ENCODE measurements at regions not wholly inside any gene's neighbourhood (a gene's known extent, or its start where the extent isn't known, plus 50 kb on each side); places are given as distances from the start of the nearest gene placed in this dataset.

GRCh38 chr6:25002326-25003091, 66.7 kb upstream of the RIPOR2 start:
- peaks cover 3% of the 10 kb centered on the region for H3K9me3 Mint-ChIP-seq (ENCODE audit: low read depth)
- DNase-seq (no peak), ATAC-seq (no peak)
- no peak overlapping the region for H3K4me3 Mint-ChIP-seq
- H3K27ac Mint-ChIP-seq, result no peak overlapping the region
- ChIA-PET POLR2A (no interaction called here), CTCF (interaction anchor here (0.6 to 2.1 kb wide), 2 partner anchors 11 to 146 kb away, joined by 3 to 13 read pairs; no protein-coding TSS in a partner anchor)
- peaks cover 2% of the 10 kb centered on the region for H3K36me3 Mint-ChIP-seq (ENCODE audit: low read depth)
- intact Hi-C loops (cut with DNase I, micrococcal nuclease), result no loop called here
- peaks cover 75% of the 10 kb centered on the region for H3K4me1 Mint-ChIP-seq
- no peaks in the 10 kb centered on the region for H3K27me3 Mint-ChIP-seq

GRCh38 chr6:25004357-25004756, 68.6 kb upstream of the RIPOR2 start:
- Mint-ChIP-seq H3K4me1 (peaks cover 75% of the 10 kb centered on the region), H3K4me3 (no peak overlapping the region), H3K27me3 (no peaks in the 10 kb centered on the region), H3K36me3 (ENCODE audit: low read depth) (peaks cover 2% of the 10 kb centered on the region), H3K9me3 (ENCODE audit: low read depth) (peaks cover 3% of the 10 kb centered on the region), H3K27ac (no peak overlapping the region)
- ATAC-seq, result no peak
- ChIA-PET CTCF (interaction anchor here (0.5 to 6.5 kb wide), 10 partner anchors 9 to 308 kb away, joined by 3 to 71 read pairs (median 4); partner anchors contain the start of gene RIPOR2), POLR2A (no interaction called here)
- DNase-seq, result no peak
- intact Hi-C loops (cut with DNase I, micrococcal nuclease), result no loop called here

- H3K36me3 Mint-ChIP-seq (ENCODE audit: low read depth), result peaks cover 4% of the 10 kb centered on the region
- POLR2A ChIA-PET, result no interaction called here
- intact Hi-C loops (cut with DNase I, micrococcal nuclease), result loop anchor here in 1 of 2 experiments (5.0 kb wide), 1 partner anchor 33 kb away; no protein-coding TSS in a partner anchor
Observed at GRCh38 chr6:25005010-25005409, 69.2 kb upstream of the RIPOR2 start.

GRCh38 chr6:25006075-25006474, 70.3 kb upstream of the RIPOR2 start:
- Mint-ChIP-seq H3K4me1 (peaks cover 79% of the 10 kb centered on the region), H3K27ac (peak overlapping the region; percentile 79), H3K36me3 (ENCODE audit: low read depth) (peaks cover 2% of the 10 kb centered on the region), H3K27me3 (no peaks in the 10 kb centered on the region), H3K9me3 (ENCODE audit: low read depth) (no peaks in the 10 kb centered on the region), H3K4me3 (peak overlapping the region; percentile 32)
- CTCF ChIA-PET, result interaction anchor here (0.6 to 6.5 kb wide), 14 partner anchors 13 to 150 kb away, joined by 3 to 71 read pairs (median 4); no protein-coding TSS in a partner anchor
- DNase-seq (no peak), ATAC-seq (no peak)
- intact Hi-C loops (cut with DNase I, micrococcal nuclease), result loop anchor here in 1 of 2 experiments (2.0 to 5.0 kb wide), 2 partner anchors 34 to 77 kb away; no protein-coding TSS in a partner anchor
- POLR2A ChIA-PET, result interaction anchor here (0.9 kb wide), 1 partner anchor 31 kb away, joined by 3 read pairs; no protein-coding TSS in a partner anchor

More at GRCh38 chr6:25005010-25005409, 69.2 kb upstream of the RIPOR2 start:
- Mint-ChIP-seq H3K4me3 (no peak overlapping the region), H3K4me1 (peaks cover 75% of the 10 kb centered on the region), H3K27me3 (no peaks in the 10 kb centered on the region), H3K9me3 (ENCODE audit: low read depth) (peaks cover 2% of the 10 kb centered on the region), H3K27ac (no peak overlapping the region)
- DNase-seq, result no peak
- no peak for ATAC-seq
- CTCF ChIA-PET, result interaction anchor here (0.5 to 6.5 kb wide), 13 partner anchors 9 to 149 kb away, joined by 3 to 71 read pairs (median 5); partner anchors contain the start of gene RIPOR2

GRCh38 chr6:25006565-25007001, 70.8 kb upstream of the RIPOR2 start:
- ATAC-seq (peak; percentile 58), DNase-seq (peak; percentile 62)
- Mint-ChIP-seq H3K36me3 (ENCODE audit: low read depth) (peaks cover 2% of the 10 kb centered on the region), H3K4me1 (peaks cover 83% of the 10 kb centered on the region), H3K27me3 (no peaks in the 10 kb centered on the region), H3K9me3 (ENCODE audit: low read depth) (no peaks in the 10 kb centered on the region), H3K4me3 (peak overlapping the region; percentile 32), H3K27ac (peak overlapping the region; percentile 79)
- ChIA-PET CTCF (interaction anchor here (0.6 to 6.5 kb wide), 14 partner anchors 13 to 184 kb away, joined by 3 to 71 read pairs (median 4); no protein-coding TSS in a partner anchor), POLR2A (interaction anchor here (0.9 kb wide), 1 partner anchor 32 kb away, joined by 3 read pairs; no protein-coding TSS in a partner anchor)
- intact Hi-C loops (cut with DNase I, micrococcal nuclease), result loop anchor here (1.0 to 5.0 kb wide), 6 partner anchors 20 to 81 kb away; no protein-coding TSS in a partner anchor

- H3K4me1 Mint-ChIP-seq, result peaks cover 87% of the 10 kb centered on the region
- peaks cover 2% of the 10 kb centered on the region for H3K36me3 Mint-ChIP-seq (ENCODE audit: low read depth)
- peak overlapping the region; percentile 89 for H3K27ac Mint-ChIP-seq
- ATAC-seq (peak; percentile 89), DNase-seq (peak; percentile 73)
- peak overlapping the region; percentile 32 for H3K4me3 Mint-ChIP-seq
- intact Hi-C loops (cut with DNase I, micrococcal nuclease), result loop anchor here (1.0 to 5.0 kb wide), 6 partner anchors 19 to 82 kb away; no protein-coding TSS in a partner anchor
- CTCF ChIA-PET, result interaction anchor here (0.6 to 6.5 kb wide), 11 partner anchors 12 to 185 kb away, joined by 3 to 71 read pairs (median 5); no protein-coding TSS in a partner anchor
- POLR2A ChIA-PET, result interaction anchor here (0.9 kb wide), 1 partner anchor 33 kb away, joined by 3 read pairs; no protein-coding TSS in a partner anchor
- H3K9me3 Mint-ChIP-seq (ENCODE audit: low read depth), result no peaks in the 10 kb centered on the region
- H3K27me3 Mint-ChIP-seq, result no peaks in the 10 kb centered on the region
Observed at GRCh38 chr6:25007269-25007699, 71.5 kb upstream of the RIPOR2 start.

- CTCF ChIA-PET, result interaction anchor here (0.7 to 6.5 kb wide), 14 partner anchors 10 to 176 kb away, joined by 3 to 71 read pairs (median 4); no protein-coding TSS in a partner anchor
- peak overlapping the region; percentile 24 for H3K4me3 Mint-ChIP-seq
- POLR2A ChIA-PET, result interaction anchor here (0.7 to 0.8 kb wide), 2 partner anchors 34 to 76 kb away, joined by 3 to 5 read pairs; no protein-coding TSS in a partner anchor
- peaks cover 87% of the 10 kb centered on the region for H3K4me1 Mint-ChIP-seq
- ATAC-seq (no peak), DNase-seq (no peak)
- peaks cover 2% of the 10 kb centered on the region for H3K36me3 Mint-ChIP-seq (ENCODE audit: low read depth)
- H3K27ac Mint-ChIP-seq, result peak overlapping the region; percentile 74
- intact Hi-C loops (cut with DNase I, micrococcal nuclease), result loop anchor here in 1 of 2 experiments (5.0 kb wide), 1 partner anchor 37 kb away; no protein-coding TSS in a partner anchor
- no peaks in the 10 kb centered on the region for H3K27me3 Mint-ChIP-seq
- no peaks in the 10 kb centered on the region for H3K9me3 Mint-ChIP-seq (ENCODE audit: low read depth)
Observed at GRCh38 chr6:25008707-25009392, 73.1 kb upstream of the RIPOR2 start.

GRCh38 chr6:25009393-25009710, 73.6 kb upstream of the RIPOR2 start:
- Mint-ChIP-seq H3K4me1 (peaks cover 86% of the 10 kb centered on the region), H3K9me3 (ENCODE audit: low read depth) (no peaks in the 10 kb centered on the region), H3K27ac (peak overlapping the region; percentile 74), H3K36me3 (ENCODE audit: low read depth) (peaks cover 2% of the 10 kb centered on the region), H3K4me3 (peak overlapping the region; percentile 24), H3K27me3 (no peaks in the 10 kb centered on the region)
- ATAC-seq (no peak), DNase-seq (no peak)
- intact Hi-C loops (cut with DNase I, micrococcal nuclease), result loop anchor here in 1 of 2 experiments (5.0 kb wide), 1 partner anchor 37 kb away; no protein-coding TSS in a partner anchor
- CTCF ChIA-PET, result interaction anchor here (0.8 to 6.5 kb wide), 11 partner anchors 10 to 177 kb away, joined by 3 to 71 read pairs (median 4); no protein-coding TSS in a partner anchor
- POLR2A ChIA-PET, result interaction anchor here (0.7 kb wide), 1 partner anchor 77 kb away, joined by 3 read pairs; no protein-coding TSS in a partner anchor

- intact Hi-C loops (cut with DNase I, micrococcal nuclease), result loop anchor here in 1 of 2 experiments (5.0 kb wide), 1 partner anchor 233 kb away; no protein-coding TSS in a partner anchor
- H3K4me3 Mint-ChIP-seq, result peak overlapping the region; percentile 7
- H3K4me1 Mint-ChIP-seq, result peaks cover 86% of the 10 kb centered on the region
- peak overlapping the region; percentile 40 for H3K27ac Mint-ChIP-seq
- H3K27me3 Mint-ChIP-seq, result no peaks in the 10 kb centered on the region
- CTCF ChIA-PET, result interaction anchor here (1.7 to 6.5 kb wide), 4 partner anchors 9 to 154 kb away, joined by 5 to 71 read pairs (median 34); no protein-coding TSS in a partner anchor
- H3K36me3 Mint-ChIP-seq (ENCODE audit: low read depth), result peaks cover 2% of the 10 kb centered on the region
- ATAC-seq (no peak), DNase-seq (peak; percentile 42)
- POLR2A ChIA-PET, result no interaction called here
- no peaks in the 10 kb centered on the region for H3K9me3 Mint-ChIP-seq (ENCODE audit: low read depth)
Observed at GRCh38 chr6:25010176-25010575, 74.4 kb upstream of the RIPOR2 start.

GRCh38 chr6:25010902-25011625, 75.3 kb upstream of the RIPOR2 start:
- H3K27me3 Mint-ChIP-seq, result no peaks in the 10 kb centered on the region
- H3K4me1 Mint-ChIP-seq, result peaks cover 86% of the 10 kb centered on the region
- POLR2A ChIA-PET, result no interaction called here
- peaks cover 2% of the 10 kb centered on the region for H3K36me3 Mint-ChIP-seq (ENCODE audit: low read depth)
- H3K9me3 Mint-ChIP-seq (ENCODE audit: low read depth), result no peaks in the 10 kb centered on the region
- ATAC-seq (no peak), DNase-seq (no peak)
- intact Hi-C loops (cut with DNase I, micrococcal nuclease), result loop anchor here in 1 of 2 experiments (5.0 kb wide), 1 partner anchor 234 kb away; no protein-coding TSS in a partner anchor
- CTCF ChIA-PET, result interaction anchor here (5.6 kb wide), 1 partner anchor 155 kb away, joined by 32 read pairs; no protein-coding TSS in a partner anchor
- no peak overlapping the region for H3K4me3 Mint-ChIP-seq
- H3K27ac Mint-ChIP-seq, result no peak overlapping the region
